Renal cortex interstitium (tissue), 11 donors: ENCODE measurements at regions not wholly inside any gene's neighbourhood (a gene's known extent, or its start where the extent isn't known, plus 50 kb on each side); places are given as distances from the start of the nearest gene placed in this dataset.
A peak's percentile ranks its signal among the peaks of the same experiment; 100 is the strongest.

Source experiments
- DNase-seq, 11 donors: peaks; one replicate each; pipeline ENCODE4 v3.0.0-alpha.2; 2013; ENCODE audit warnings: low read depth in 9 of 11, low spot score in 4 of 11; ENCODE audit errors: extremely low read depth in 1 of 11

GRCh38 chr3:170738766-170739165 is 131.2 kb downstream of the RPL22L1 start:
- no peak for DNase-seq

- DNase-seq = no peak
These were observed 132.4 kb downstream of the RPL22L1 start for GRCh38 chr3:170737498-170738162.

GRCh38 chr3:170735821-170736220 is 134.2 kb downstream of the RPL22L1 start:
- no peak for DNase-seq

- DNase-seq = no peak
These were observed 135.3 kb downstream of the RPL22L1 start for GRCh38 chr3:170734735-170735065.

- no peak for DNase-seq
These were observed 135.8 kb downstream of the RPL22L1 start for GRCh38 chr3:170734043-170734734.

GRCh38 chr3:170732660-170733245 is 137.2 kb downstream of the RPL22L1 start:
- no peak for DNase-seq

GRCh38 chr3:170731281-170731680 is 138.7 kb downstream of the RPL22L1 start:
- DNase-seq = no peak

- DNase-seq = no peak
These were observed 139.8 kb downstream of the RPL22L1 start for GRCh38 chr3:170730071-170730812.

- no peak for DNase-seq
These were observed 141.8 kb downstream of the RPL22L1 start for GRCh38 chr3:170728181-170728580.

- no peak for DNase-seq
These were observed 141.9 kb upstream of the SLC7A14 start for GRCh38 chr3:170727754-170728153.

- DNase-seq = no peak
These were observed 141.2 kb upstream of the SLC7A14 start for GRCh38 chr3:170726976-170727661.

GRCh38 chr3:170725285-170725731 is 139.4 kb upstream of the SLC7A14 start:
- no peak for DNase-seq

GRCh38 chr3:170724599-170725280 is 138.9 kb upstream of the SLC7A14 start:
- DNase-seq = no peak

GRCh38 chr3:170723241-170723640 is 137.4 kb upstream of the SLC7A14 start:
- DNase-seq = peak in 6 of 11 donors; percentile 13 to 40 (median 22)

GRCh38 chr3:170721563-170721962 is 135.7 kb upstream of the SLC7A14 start:
- DNase-seq = no peak

- no peak for DNase-seq
These were observed 133.4 kb upstream of the SLC7A14 start for GRCh38 chr3:170719300-170719699.

- DNase-seq = no peak
These were observed 133.0 kb upstream of the SLC7A14 start for GRCh38 chr3:170718848-170719247.
